Sigmoid colon (tissue), 6 donors: ENCODE measurements at regions not wholly inside any gene's neighbourhood (a gene's known extent, or its start where the extent isn't known, plus 50 kb on each side); places are given as distances from the start of the nearest gene placed in this dataset.
"Not testable (repeated sequence)": the region's sequence is repeated elsewhere in the genome, so short reads cannot be mapped to it uniquely, and the experiment has no call there.

Source experiments
- DNase-seq: peaks from one replicate; pipeline ENCODE4 v3.0.0-alpha.2; 2019
- H3K27ac ChIP-seq, 4 donors: fragments of 200-600 bp; sonication (generic); one replicate each; pipeline ENCODE4 v1.5.1; 2016 to 2019; ENCODE audit warnings: mild to moderate bottlenecking in 1 of 4
- H3K27me3 ChIP-seq, 3 donors: fragments of 200-600 bp; sonication (generic); one replicate each; pipeline ENCODE4 v1.5.1; 2019; ENCODE audit warnings: mild to moderate bottlenecking in 1 of 3
- H3K36me3 ChIP-seq, 4 donors: fragments of 200-600 bp; sonication (generic); one replicate each; pipeline ENCODE4 v1.5.1; 2016 to 2019
- H3K4me1 ChIP-seq, 4 donors: fragments of 200-600 bp; sonication (generic); one replicate each; pipeline ENCODE4 v1.5.1; 2017 to 2019
- H3K4me3 ChIP-seq, 4 donors: fragments of 200-600 bp; sonication (generic); one replicate each; pipeline ENCODE4 v1.5.1; 2017 to 2019; ENCODE audit warnings: mild to moderate bottlenecking in 2 of 4, moderate library complexity in 1 of 4
- H3K9me3 ChIP-seq, 4 donors: fragments of 200-600 bp in 3 of 4; sonication (generic) in 3 of 4; one replicate each; pipeline versions ENCODE4 v1.5.1 to v1.6.1; 2013 to 2019
- CTCF ChIP-seq, 4 experiments: fragments of 450-650 bp in 3 of 4; fragments of 200-600 bp in 1 of 4; IDR thresholded peaks; one replicate each; pipeline ENCODE4 v1.5.1; 2016 to 2019; ENCODE audit warnings: antibody characterized with exemption in 4 of 4, mild to moderate bottlenecking in 3 of 4, moderate library complexity in 2 of 4
- EP300 ChIP-seq, 4 donors: sonication (generic); formaldehyde crosslinking; IDR thresholded peaks; one replicate each; pipeline ENCODE4 v1.6.1; 2017; ENCODE audit warnings: antibody characterized with exemption in 4 of 4
- POLR2A ChIP-seq, 2 donors: fragments of 450-650 bp; IDR thresholded peaks; one replicate each; pipeline ENCODE4 v1.6.1; 2016; ENCODE audit warnings: antibody characterized with exemption in 2 of 2, mild to moderate bottlenecking in 2 of 2, moderate library complexity in 2 of 2
- POLR2AphosphoS5 ChIP-seq, 4 donors: sonication (generic); formaldehyde crosslinking; IDR thresholded peaks; one replicate each; pipeline ENCODE4 v1.6.1; 2017; ENCODE audit warnings: antibody characterized with exemption in 4 of 4
- WGBS, 2 donors: extraction: QIAGEN DNeasy Blood & Tissue Kit; methylation state at CpG; one replicate each; pipeline ENCODE4 v1.1.7; 2013; 5-methylcytosine and 5-hydroxymethylcytosine counted together
- intact Hi-C: fragments of 100-400 bp; cut with DNase I; formaldehyde crosslinking; loops from one replicate; pipeline ENCODE4 v1.15.1; 2023
- donor health status: healthy with polysubstance abuse.
- donor health status: healthy.

- no peaks in the 10 kb centered on the region for H3K27me3 ChIP-seq
- DNase-seq = no peak
- no peak overlapping the region for H3K4me3 ChIP-seq
- H3K27ac ChIP-seq = no peak overlapping the region
- no peaks in the 10 kb centered on the region for H3K9me3 ChIP-seq
- intact Hi-C loops = no loop called here
- TF ChIP-seq CTCF (IDR thresholded peaks at IDR 0.05) (no peak), POLR2A (IDR thresholded peaks at IDR 0.05) (no peak), EP300 (IDR thresholded peaks at IDR 0.05) (no peak), POLR2AphosphoS5 (IDR thresholded peaks at IDR 0.05) (no peak)
- WGBS, 2 donors = 87 to 90% methylated on average over 7 of the region's 7 CpGs
- peaks cover 0 to 22% (median 16%) of the 10 kb centered on the region in 4 donors for H3K4me1 ChIP-seq
- H3K36me3 ChIP-seq = no peaks in the 10 kb centered on the region
Observed at GRCh38 chr11:106160494-106160893, 83.0 kb downstream of the AASDHPPT start.

GRCh38 chr11:106161775-106162634, 84.5 kb downstream of the AASDHPPT start:
- no peak for DNase-seq
- intact Hi-C loops = no loop called here
- Histone ChIP-seq H3K36me3 (no peaks in the 10 kb centered on the region), H3K27ac (peak overlapping the region in 3 of 4 donors; percentile 24 to 72 (median 56)), H3K9me3 (peaks cover 0 to 5% (median 0%) of the 10 kb centered on the region in 4 donors), H3K27me3 (no peaks in the 10 kb centered on the region), H3K4me3 (no peak overlapping the region), H3K4me1 (peaks cover 0 to 16% (median 9%) of the 10 kb centered on the region in 4 donors)
- TF ChIP-seq POLR2A (IDR thresholded peaks at IDR 0.05) (no peak), POLR2AphosphoS5 (IDR thresholded peaks at IDR 0.05) (peak in 1 of 4 donors; percentile 3)
- WGBS, 2 donors = 48 to 76% methylated on average over 3 of the region's 3 CpGs

DNA sequence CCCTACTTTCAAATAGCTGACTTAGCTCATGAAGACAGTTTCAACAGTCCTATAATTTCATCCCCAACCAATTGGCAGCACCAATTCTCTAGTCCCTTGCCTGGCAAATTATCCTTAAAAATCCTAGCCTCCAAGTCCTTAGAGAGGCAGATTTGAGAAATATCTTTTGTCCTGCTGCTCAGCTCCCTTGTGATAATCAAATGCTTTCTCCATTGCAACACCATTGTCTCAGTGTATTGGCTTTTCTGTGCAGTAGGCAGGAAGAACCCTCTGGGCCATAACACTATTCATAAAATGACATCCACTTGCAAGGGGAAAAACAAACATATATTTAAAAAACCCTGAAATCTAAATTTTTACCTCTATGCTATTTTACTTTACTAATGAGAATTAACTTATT, 89.6 kb downstream of the AASDHPPT start:
- H3K27me3 ChIP-seq = no peaks in the 10 kb centered on the region
- H3K36me3 ChIP-seq = no peaks in the 10 kb centered on the region
- H3K9me3 ChIP-seq = peaks cover 0 to 7% (median 3%) of the 10 kb centered on the region in 4 donors
- peaks cover 0 to 11% (median 6%) of the 10 kb centered on the region in 4 donors for H3K4me1 ChIP-seq
- no peak for TF ChIP-seq POLR2AphosphoS5 (IDR thresholded peaks at IDR 0.05)
- TF ChIP-seq POLR2A (IDR thresholded peaks at IDR 0.05) = no peak
- TF ChIP-seq CTCF (IDR thresholded peaks at IDR 0.05) = no peak
- TF ChIP-seq EP300 (IDR thresholded peaks at IDR 0.05) = no peak
- H3K4me3 ChIP-seq = no peak overlapping the region
- H3K27ac ChIP-seq = no peak overlapping the region
- no peak for DNase-seq
- intact Hi-C loops = no loop called here

GRCh38 chr11:106172386-106172991, 95.0 kb downstream of the AASDHPPT start:
- H3K27me3 ChIP-seq = no peaks in the 10 kb centered on the region
- H3K4me1 ChIP-seq = no peaks in the 10 kb centered on the region
- no peak overlapping the region for H3K4me3 ChIP-seq
- WGBS, 2 donors = 31 to 65% methylated on average over 4 of the region's 4 CpGs
- DNase-seq = no peak
- TF ChIP-seq EP300 (IDR thresholded peaks at IDR 0.05) (no peak), POLR2AphosphoS5 (IDR thresholded peaks at IDR 0.05) (no peak), POLR2A (IDR thresholded peaks at IDR 0.05) (no peak)
- H3K9me3 ChIP-seq = peaks cover 0 to 3% (median under 1%) of the 10 kb centered on the region in 4 donors
- intact Hi-C loops = no loop called here
- no peak overlapping the region for H3K27ac ChIP-seq
- H3K36me3 ChIP-seq = no peaks in the 10 kb centered on the region

- no peaks in the 10 kb centered on the region for H3K36me3 ChIP-seq
- TF ChIP-seq CTCF (IDR thresholded peaks at IDR 0.05) = no peak
- no peak for TF ChIP-seq POLR2AphosphoS5 (IDR thresholded peaks at IDR 0.05)
- no peak for TF ChIP-seq EP300 (IDR thresholded peaks at IDR 0.05)
- TF ChIP-seq POLR2A (IDR thresholded peaks at IDR 0.05) = no peak
- no peak overlapping the region for H3K27ac ChIP-seq
- H3K9me3 ChIP-seq = no peaks in the 10 kb centered on the region
- intact Hi-C loops = no loop called here
- DNase-seq = no peak
- H3K4me1 ChIP-seq = no peaks in the 10 kb centered on the region
- H3K27me3 ChIP-seq = no peaks in the 10 kb centered on the region
- no peak overlapping the region for H3K4me3 ChIP-seq
- WGBS, 2 donors = 73 to 81% methylated on average over 2 of the region's 2 CpGs
Observed at GRCh38 chr11:106173291-106173690, 95.8 kb downstream of the AASDHPPT start.

DNA sequence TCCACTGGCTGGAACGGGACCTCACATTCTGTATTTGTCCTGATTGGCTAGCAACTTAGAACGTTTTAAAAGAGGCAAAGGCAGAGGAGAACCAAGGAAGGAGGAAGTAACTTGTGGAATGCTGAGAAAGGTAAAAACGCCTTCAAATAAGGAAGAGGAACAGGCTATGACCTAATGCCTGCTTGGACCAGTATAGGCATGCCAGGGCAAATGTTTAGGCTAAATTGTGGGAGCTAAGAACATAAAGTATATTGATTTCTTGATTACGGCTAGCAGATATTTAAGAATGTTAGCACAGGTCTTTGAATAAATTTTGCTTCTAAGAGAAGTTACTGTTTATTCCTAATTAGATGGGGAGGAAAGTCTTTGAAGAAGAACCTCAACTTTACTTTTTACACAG, 96.5 kb downstream of the AASDHPPT start:
- H3K27ac ChIP-seq, intact Hi-C loops, H3K4me1 ChIP-seq, H3K9me3 ChIP-seq, H3K27me3 ChIP-seq, H3K4me3 ChIP-seq, DNase-seq, H3K36me3 ChIP-seq: not testable (repeated sequence)
- WGBS, 2 donors = 41 to 71% methylated on average over 4 of the region's 4 CpGs
